Muscle layer of duodenum (tissue), 2 donors: ENCODE measurements at regions not wholly inside any gene's neighbourhood (a gene's known extent, or its start where the extent isn't known, plus 50 kb on each side); places are given as distances from the start of the nearest gene placed in this dataset.

Experiments used
- H3K27ac ChIP-seq: one replicate; pipeline ENCODE4 v1.7.0; 2013; ENCODE audit warnings: mild to moderate bottlenecking, low read length
- H3K27me3 ChIP-seq: one replicate; pipeline ENCODE4 v1.7.0; 2013; ENCODE audit warnings: low read depth, mild to moderate bottlenecking, control low read depth, low read length
- H3K36me3 ChIP-seq, 2 donors: one replicate each; pipeline ENCODE4 v1.7.0; 2013; ENCODE audit warnings: low read length in 2 of 2, control low read depth in 1 of 2, mild to moderate bottlenecking in 1 of 2; ENCODE audit not compliant: insufficient read depth in 2 of 2, control insufficient read depth in 1 of 2
- H3K4me1 ChIP-seq, 2 donors: one replicate each; pipeline ENCODE4 v1.7.0; 2013; ENCODE audit warnings: low read length in 2 of 2, mild to moderate bottlenecking in 2 of 2, control low read depth in 1 of 2, moderate library complexity in 1 of 2; ENCODE audit not compliant: insufficient read depth in 2 of 2, control insufficient read depth in 1 of 2
- H3K4me3 ChIP-seq, 2 donors: one replicate each; pipeline ENCODE4 v1.7.0; 2013; ENCODE audit warnings: low read length in 2 of 2, low read depth in 1 of 2, mild to moderate bottlenecking in 1 of 2
- H3K9me3 ChIP-seq, 2 donors: one replicate each; pipeline ENCODE4 v1.7.0; 2013; ENCODE audit warnings: low read length in 2 of 2, control low read depth in 1 of 2, mild to moderate bottlenecking in 1 of 2; ENCODE audit not compliant: control insufficient read depth in 1 of 2
- donor health status: healthy.

- Histone ChIP-seq H3K27me3 (no peaks in the 10 kb centered on the region), H3K27ac (no peak overlapping the region), H3K36me3 (no peaks in the 10 kb centered on the region), H3K4me1 (no peaks in the 10 kb centered on the region), H3K4me3 (no peak overlapping the region), H3K9me3 (peaks cover 8 to 17% of the 10 kb centered on the region in 2 donors)
Observed at GRCh38 chr4:17138847-17139246, 240.4 kb upstream of the LDB2 start.

GRCh38 chr4:17134565-17134964 is 236.1 kb upstream of the LDB2 start:
- Histone ChIP-seq H3K9me3 (peaks cover 8 to 17% of the 10 kb centered on the region in 2 donors), H3K27me3 (no peaks in the 10 kb centered on the region), H3K4me1 (no peaks in the 10 kb centered on the region)

GRCh38 chr4:17134100-17134499 is 235.7 kb upstream of the LDB2 start:
- H3K27ac ChIP-seq, result no peak overlapping the region
- H3K4me3 ChIP-seq, result no peak overlapping the region
- no peaks in the 10 kb centered on the region for H3K36me3 ChIP-seq
- no peaks in the 10 kb centered on the region for H3K4me1 ChIP-seq
- H3K27me3 ChIP-seq, result no peaks in the 10 kb centered on the region
- H3K9me3 ChIP-seq, result peaks cover 8 to 13% of the 10 kb centered on the region in 2 donors

More at GRCh38 chr4:17134565-17134964, 236.1 kb upstream of the LDB2 start:
- Histone ChIP-seq H3K36me3 (no peaks in the 10 kb centered on the region), H3K4me3 (no peak overlapping the region), H3K27ac (no peak overlapping the region)

GRCh38 chr4:17132226-17132625 is 233.8 kb upstream of the LDB2 start:
- Histone ChIP-seq H3K36me3 (no peaks in the 10 kb centered on the region), H3K27me3 (no peaks in the 10 kb centered on the region), H3K27ac (no peak overlapping the region), H3K4me3 (no peak overlapping the region), H3K4me1 (no peaks in the 10 kb centered on the region), H3K9me3 (peaks cover 0 to 1% of the 10 kb centered on the region in 2 donors)

- no peaks in the 10 kb centered on the region for H3K4me1 ChIP-seq
- no peaks in the 10 kb centered on the region for H3K9me3 ChIP-seq
- no peak overlapping the region for H3K27ac ChIP-seq
- H3K4me3 ChIP-seq, result no peak overlapping the region
- no peaks in the 10 kb centered on the region for H3K36me3 ChIP-seq
- H3K27me3 ChIP-seq, result no peaks in the 10 kb centered on the region
Observed at GRCh38 chr4:17128268-17128667, 229.8 kb upstream of the LDB2 start.

- H3K4me3 ChIP-seq, result no peak overlapping the region
- H3K9me3 ChIP-seq, result no peaks in the 10 kb centered on the region
- no peaks in the 10 kb centered on the region for H3K4me1 ChIP-seq
- H3K36me3 ChIP-seq, result no peaks in the 10 kb centered on the region
- no peak overlapping the region for H3K27ac ChIP-seq
- H3K27me3 ChIP-seq, result no peaks in the 10 kb centered on the region
Observed at GRCh38 chr4:17126321-17126966, 228.0 kb upstream of the LDB2 start.

GRCh38 chr4:17124767-17125166 is 226.3 kb upstream of the LDB2 start:
- H3K36me3 ChIP-seq, result no peaks in the 10 kb centered on the region
- H3K4me3 ChIP-seq, result no peak overlapping the region
- H3K27ac ChIP-seq, result no peak overlapping the region
- no peaks in the 10 kb centered on the region for H3K27me3 ChIP-seq
- H3K9me3 ChIP-seq, result peaks cover 0 to 5% of the 10 kb centered on the region in 2 donors
- H3K4me1 ChIP-seq, result no peaks in the 10 kb centered on the region

GRCh38 chr4:17120761-17121160 is 222.3 kb upstream of the LDB2 start:
- peaks cover 0 to 11% of the 10 kb centered on the region in 2 donors for H3K9me3 ChIP-seq
- no peak overlapping the region for H3K27ac ChIP-seq
- H3K27me3 ChIP-seq, result no peaks in the 10 kb centered on the region
- H3K36me3 ChIP-seq, result no peaks in the 10 kb centered on the region
- H3K4me1 ChIP-seq, result no peaks in the 10 kb centered on the region
- H3K4me3 ChIP-seq, result no peak overlapping the region

GRCh38 chr4:17117746-17118145 is 219.3 kb upstream of the LDB2 start:
- Histone ChIP-seq H3K36me3 (no peaks in the 10 kb centered on the region), H3K4me3 (no peak overlapping the region), H3K27ac (no peak overlapping the region), H3K4me1 (no peaks in the 10 kb centered on the region), H3K27me3 (no peaks in the 10 kb centered on the region), H3K9me3 (peaks cover 0 to 11% of the 10 kb centered on the region in 2 donors)

GRCh38 chr4:17115583-17115982 is 217.1 kb upstream of the LDB2 start:
- H3K4me3 ChIP-seq, result no peak overlapping the region
- H3K27me3 ChIP-seq, result no peaks in the 10 kb centered on the region
- no peaks in the 10 kb centered on the region for H3K4me1 ChIP-seq
- H3K36me3 ChIP-seq, result no peaks in the 10 kb centered on the region
- H3K27ac ChIP-seq, result no peak overlapping the region
- H3K9me3 ChIP-seq, result peaks cover 0 to 11% of the 10 kb centered on the region in 2 donors

GRCh38 chr4:17112292-17112659 is 213.8 kb upstream of the LDB2 start:
- H3K4me3 ChIP-seq, result no peak overlapping the region
- no peaks in the 10 kb centered on the region for H3K36me3 ChIP-seq
- H3K27ac ChIP-seq, result no peak overlapping the region
- H3K4me1 ChIP-seq, result no peaks in the 10 kb centered on the region
- no peaks in the 10 kb centered on the region for H3K9me3 ChIP-seq
- no peaks in the 10 kb centered on the region for H3K27me3 ChIP-seq

- no peaks in the 10 kb centered on the region for H3K27me3 ChIP-seq
Observed at GRCh38 chr4:17109126-17109525, 210.7 kb upstream of the LDB2 start.

More at GRCh38 chr4:17109126-17109525, 210.7 kb upstream of the LDB2 start:
- Histone ChIP-seq H3K4me1 (no peaks in the 10 kb centered on the region), H3K27ac (no peak overlapping the region), H3K9me3 (no peaks in the 10 kb centered on the region), H3K4me3 (no peak overlapping the region), H3K36me3 (no peaks in the 10 kb centered on the region)
